Testis (tissue), 2 donors: ENCODE measurements at regions not wholly inside any gene's neighbourhood (a gene's known extent, or its start where the extent isn't known, plus 50 kb on each side); places are given as distances from the start of the nearest gene placed in this dataset.

Experiments
- POLR2A ChIP-seq: fragments of 450-650 bp; IDR thresholded peaks from one replicate; pipeline ENCODE4 v1.6.1; 2017; ENCODE audit warnings: antibody characterized with exemption, mild to moderate bottlenecking, moderate library complexity
- TF ChIP-seq, protein P1 (sequence below), 3 experiments: fragments of 450-650 bp in 2 of 3; fragments of 200-600 bp in 1 of 3; sonication (generic) in 1 of 3; IDR thresholded peaks; one replicate each; pipeline ENCODE4 v1.5.1; 2016 to 2019; ENCODE audit warnings: antibody characterized with exemption in 3 of 3, mild to moderate bottlenecking in 2 of 3, moderate library complexity in 1 of 3

DNA sequence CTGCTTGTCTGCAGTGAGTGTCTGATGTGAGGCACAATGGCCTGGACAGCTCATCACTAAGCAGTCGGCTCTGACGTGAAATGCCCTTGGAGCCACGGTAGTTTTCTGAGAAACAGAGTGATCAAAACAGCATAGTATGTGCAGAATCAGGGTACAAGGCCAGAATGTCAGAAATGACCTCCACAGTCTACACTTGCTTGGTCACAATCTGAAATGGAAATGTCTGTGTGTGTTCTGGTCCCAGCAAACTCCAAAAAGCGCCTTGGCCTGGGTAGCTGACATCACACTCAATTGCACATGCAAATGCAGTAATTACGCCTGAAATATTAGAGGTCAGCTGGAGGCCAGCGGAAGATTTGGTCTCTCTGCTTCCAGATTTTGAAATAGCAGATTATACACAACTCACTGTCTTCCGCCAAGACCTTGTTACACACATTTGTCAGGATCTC is 95.4 kb downstream of the CTAGE1 start:
- TF ChIP-seq, protein P1, sequence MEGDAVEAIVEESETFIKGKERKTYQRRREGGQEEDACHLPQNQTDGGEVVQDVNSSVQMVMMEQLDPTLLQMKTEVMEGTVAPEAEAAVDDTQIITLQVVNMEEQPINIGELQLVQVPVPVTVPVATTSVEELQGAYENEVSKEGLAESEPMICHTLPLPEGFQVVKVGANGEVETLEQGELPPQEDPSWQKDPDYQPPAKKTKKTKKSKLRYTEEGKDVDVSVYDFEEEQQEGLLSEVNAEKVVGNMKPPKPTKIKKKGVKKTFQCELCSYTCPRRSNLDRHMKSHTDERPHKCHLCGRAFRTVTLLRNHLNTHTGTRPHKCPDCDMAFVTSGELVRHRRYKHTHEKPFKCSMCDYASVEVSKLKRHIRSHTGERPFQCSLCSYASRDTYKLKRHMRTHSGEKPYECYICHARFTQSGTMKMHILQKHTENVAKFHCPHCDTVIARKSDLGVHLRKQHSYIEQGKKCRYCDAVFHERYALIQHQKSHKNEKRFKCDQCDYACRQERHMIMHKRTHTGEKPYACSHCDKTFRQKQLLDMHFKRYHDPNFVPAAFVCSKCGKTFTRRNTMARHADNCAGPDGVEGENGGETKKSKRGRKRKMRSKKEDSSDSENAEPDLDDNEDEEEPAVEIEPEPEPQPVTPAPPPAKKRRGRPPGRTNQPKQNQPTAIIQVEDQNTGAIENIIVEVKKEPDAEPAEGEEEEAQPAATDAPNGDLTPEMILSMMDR (IDR thresholded peaks at IDR 0.05) = no peak
- no peak for TF ChIP-seq POLR2A
